ENCODE measurements at regions not wholly inside any gene's neighbourhood (a gene's known extent, or its start where the extent isn't known, plus 50 kb on each side); places are given as distances from the start of the nearest gene placed in this dataset.

GRCh38 chr18:25587545-25587944 is 235.6 kb upstream of the ZNF521 start:
- H3K9me3 ChIP-seq (ENCODE audit: low read length) = 0 out of 2 replicates have a peak, but pooled peaks cover 3% of the 10 kb centered on the region
- no peaks in the 10 kb centered on the region for H3K36me3 ChIP-seq (ENCODE audit: insufficient read depth, low read length)
- H3K4me1 ChIP-seq (ENCODE audit: insufficient read depth, low read length, severe bottlenecking) = peaks cover 5% of the 10 kb centered on the region
- TF ChIP-seq CTCF (IDR thresholded peaks at IDR 0.05; ENCODE audit: low read length) (no peak), EZH2 (IDR thresholded peaks at IDR 0.05; ENCODE audit: borderline replicate concordance, low read length) (no peak)
- no peak overlapping the region for H3K4me2 ChIP-seq (ENCODE audit: low read length)
- H3K9ac ChIP-seq (ENCODE audit: low read length) = no peak overlapping the region
- no peaks in the 10 kb centered on the region for H3K27me3 ChIP-seq (ENCODE audit: insufficient read depth, low read length)
- H3K27ac ChIP-seq (ENCODE audit: low read depth, low read length, poor library complexity, severe bottlenecking) = no peak overlapping the region
- no peak overlapping the region for H2AFZ ChIP-seq (ENCODE audit: low read length)
- no peaks in the 10 kb centered on the region for H3F3A ChIP-seq (ENCODE audit: insufficient read depth, low read length)
- no peaks in the 10 kb centered on the region for H3K79me2 ChIP-seq (ENCODE audit: insufficient read depth, low read length)
- H4K20me1 ChIP-seq (ENCODE audit: insufficient read depth, low read length) = no peaks in the 10 kb centered on the region
- no peak overlapping the region for H3K4me3 ChIP-seq (ENCODE audit: low read depth, low read length, poor library complexity, severe bottlenecking)
- H3K9me2 ChIP-seq (ENCODE audit: low read depth, low read length) = no peaks in the 10 kb centered on the region

- no peak overlapping the region for H3K4me3 ChIP-seq (ENCODE audit: low read depth, low read length, poor library complexity, severe bottlenecking)
- no peaks in the 10 kb centered on the region for H3K36me3 ChIP-seq (ENCODE audit: insufficient read depth, low read length)
- H2AFZ ChIP-seq (ENCODE audit: low read length) = no peak overlapping the region
- no peak overlapping the region for H3K4me2 ChIP-seq (ENCODE audit: low read length)
- 0 out of 2 replicates have a peak, but pooled peaks cover 8% of the 10 kb centered on the region for H3K9me3 ChIP-seq (ENCODE audit: low read length)
- H3K9ac ChIP-seq (ENCODE audit: low read length) = no peak overlapping the region
- H3K4me1 ChIP-seq (ENCODE audit: insufficient read depth, low read length, severe bottlenecking) = peaks cover 10% of the 10 kb centered on the region
- no peaks in the 10 kb centered on the region for H3K79me2 ChIP-seq (ENCODE audit: insufficient read depth, low read length)
- TF ChIP-seq EZH2 (IDR thresholded peaks at IDR 0.05; ENCODE audit: borderline replicate concordance, low read length) = no peak
- TF ChIP-seq CTCF (IDR thresholded peaks at IDR 0.05; ENCODE audit: low read length) = no peak
- H3K27me3 ChIP-seq (ENCODE audit: insufficient read depth, low read length) = no peaks in the 10 kb centered on the region
- H4K20me1 ChIP-seq (ENCODE audit: insufficient read depth, low read length) = no peaks in the 10 kb centered on the region
- H3K9me2 ChIP-seq (ENCODE audit: low read depth, low read length) = no peaks in the 10 kb centered on the region
- no peak overlapping the region for H3K27ac ChIP-seq (ENCODE audit: low read depth, low read length, poor library complexity, severe bottlenecking)
- no peaks in the 10 kb centered on the region for H3F3A ChIP-seq (ENCODE audit: insufficient read depth, low read length)
Observed at GRCh38 chr18:25568986-25569385, 217.0 kb upstream of the ZNF521 start.

GRCh38 chr18:25563816-25564683 is 212.1 kb upstream of the ZNF521 start:
- Histone ChIP-seq H3K9me2 (ENCODE audit: low read depth, low read length) (no peaks in the 10 kb centered on the region), H3K36me3 (ENCODE audit: insufficient read depth, low read length) (no peaks in the 10 kb centered on the region), H3F3A (ENCODE audit: insufficient read depth, low read length) (no peaks in the 10 kb centered on the region), H4K20me1 (ENCODE audit: insufficient read depth, low read length) (no peaks in the 10 kb centered on the region), H3K27me3 (ENCODE audit: insufficient read depth, low read length) (no peaks in the 10 kb centered on the region), H3K4me2 (ENCODE audit: low read length) (peak overlapping the region; percentile 17; the same call in 1 of the 2 replicates), H3K79me2 (ENCODE audit: insufficient read depth, low read length) (no peaks in the 10 kb centered on the region), H3K9me3 (ENCODE audit: low read length) (0 out of 2 replicates have a peak, but pooled peaks cover 8% of the 10 kb centered on the region), H3K4me3 (ENCODE audit: low read depth, low read length, poor library complexity, severe bottlenecking) (no peak overlapping the region), H2AFZ (ENCODE audit: low read length) (peak overlapping the region; percentile 4), H3K9ac (ENCODE audit: low read length) (no peak overlapping the region), H3K4me1 (ENCODE audit: insufficient read depth, low read length, severe bottlenecking) (peaks cover 40% of the 10 kb centered on the region), H3K27ac (ENCODE audit: low read depth, low read length, poor library complexity, severe bottlenecking) (peak overlapping the region; percentile 36)
- no peak for TF ChIP-seq CTCF (IDR thresholded peaks at IDR 0.05; ENCODE audit: low read length)
- TF ChIP-seq EZH2 (IDR thresholded peaks at IDR 0.05; ENCODE audit: borderline replicate concordance, low read length) = no peak

All from OCI-LY1 (cell line).